Mesendoderm (in vitro differentiated cells): ENCODE measurements at regions not wholly inside any gene's neighbourhood (a gene's known extent, or its start where the extent isn't known, plus 50 kb on each side); places are given as distances from the start of the nearest gene placed in this dataset.

Experiments used
- DNase-seq: peaks from one replicate; pipeline ENCODE4 v3.0.0; 2013
- H2AK5ac ChIP-seq: 2 replicates; pipeline ENCODE4 v1.6.1; 2013; ENCODE audit warnings: low read length, inconsistent platforms
- H2BK120ac ChIP-seq: 2 replicates; pipeline ENCODE4 v1.6.1; 2013; ENCODE audit warnings: low read depth, mild to moderate bottlenecking, low read length, moderate library complexity, mixed read lengths
- H2BK15ac ChIP-seq: replicated peaks from 2 replicates; pipeline ENCODE4 v1.6.1; 2013; ENCODE audit warnings: low read depth, mild to moderate bottlenecking, moderate library complexity
- H2BK5ac ChIP-seq: 2 replicates; pipeline ENCODE4 v1.6.1; 2013; ENCODE audit warnings: low read length, inconsistent platforms
- H3K18ac ChIP-seq: 2 replicates; pipeline ENCODE4 v1.6.1; 2013; ENCODE audit warnings: mild to moderate bottlenecking, low read length, mixed read lengths
- H3K23ac ChIP-seq: one replicate; pipeline ENCODE4 v1.6.1; 2013; ENCODE audit warnings: low read length
- H3K27ac ChIP-seq: 2 replicates; pipeline ENCODE4 v1.5.1; 2013; ENCODE audit warnings: low read depth, mild to moderate bottlenecking, inconsistent platforms, low read length, moderate library complexity
- H3K27me3 ChIP-seq: 2 replicates; pipeline ENCODE4 v1.6.1; 2013; ENCODE audit warnings: low read length, control low read depth, mild to moderate bottlenecking, inconsistent platforms; ENCODE audit not compliant: insufficient read depth, poor library complexity
- H3K36me3 ChIP-seq: 2 replicates; pipeline ENCODE4 v1.6.1; 2013; ENCODE audit warnings: low read length, inconsistent platforms; ENCODE audit not compliant: control insufficient read depth, insufficient read depth
- H3K4ac ChIP-seq: one replicate; pipeline ENCODE4 v1.6.1; 2013; ENCODE audit warnings: low read depth, mild to moderate bottlenecking, low read length, moderate library complexity
- H3K4me1 ChIP-seq: 2 replicates; pipeline ENCODE4 v1.6.1; 2013; ENCODE audit warnings: low read depth, low read length, inconsistent platforms; ENCODE audit not compliant: control insufficient read depth
- H3K4me2 ChIP-seq: 2 replicates; pipeline ENCODE4 v1.6.1; 2013; ENCODE audit warnings: low read length
- H3K4me3 ChIP-seq: 2 replicates; pipeline ENCODE4 v1.5.1; 2013; ENCODE audit warnings: mild to moderate bottlenecking, low read length
- H3K56ac ChIP-seq: one replicate; pipeline ENCODE4 v1.6.1; 2013; ENCODE audit warnings: low read length
- H3K79me1 ChIP-seq: 2 replicates; pipeline ENCODE4 v1.6.1; 2013; ENCODE audit warnings: low read length, inconsistent platforms
- H3K79me2 ChIP-seq: 2 replicates; pipeline ENCODE4 v1.6.1; 2013; ENCODE audit warnings: mild to moderate bottlenecking, low read length; ENCODE audit not compliant: control insufficient read depth, insufficient read depth
- H3K9ac ChIP-seq: 2 replicates; pipeline ENCODE4 v1.6.1; 2013; ENCODE audit warnings: low read length, inconsistent platforms
- H4K5ac ChIP-seq: one replicate; pipeline ENCODE4 v1.6.1; 2013; ENCODE audit warnings: low read length
- H4K8ac ChIP-seq: one replicate; pipeline ENCODE4 v1.6.1; 2013; ENCODE audit warnings: low read depth, mild to moderate bottlenecking, control low read depth, low read length, moderate library complexity
- WGBS: extraction: QIAGEN DNeasy Blood & Tissue Kit; methylation state at CpG from one replicate; pipeline ENCODE4 v1.1.7; 2013; ENCODE audit warnings: low lambda C conversion rate, missing lambda C conversion rate; ENCODE audit not compliant: insufficient coverage; ENCODE audit errors: extremely low coverage; 5-methylcytosine and 5-hydroxymethylcytosine counted together

- H4K8ac ChIP-seq: no peak overlapping the region
- no peak overlapping the region for H3K4ac ChIP-seq
- H2AK5ac ChIP-seq: no peak overlapping the region
- H3K27me3 ChIP-seq: no peaks in the 10 kb centered on the region
- H2BK15ac ChIP-seq: no peak overlapping the region
- no peaks in the 10 kb centered on the region for H3K79me1 ChIP-seq
- H3K56ac ChIP-seq: no peak overlapping the region
- no peak overlapping the region for H2BK5ac ChIP-seq
- H3K4me3 ChIP-seq: no peak overlapping the region
- H2BK120ac ChIP-seq: no peak overlapping the region
- H4K5ac ChIP-seq: no peak overlapping the region
- WGBS: no CpG with 5 or more reads among the region's 9 CpGs
- no peak for DNase-seq
- no peak overlapping the region for H3K27ac ChIP-seq
- no peaks in the 10 kb centered on the region for H3K36me3 ChIP-seq
- no peak overlapping the region for H3K18ac ChIP-seq
- no peak overlapping the region for H3K4me2 ChIP-seq
- H3K79me2 ChIP-seq: no peaks in the 10 kb centered on the region
- no peak overlapping the region for H3K9ac ChIP-seq
- no peaks in the 10 kb centered on the region for H3K4me1 ChIP-seq
- no peak overlapping the region for H3K23ac ChIP-seq
Measured at GRCh38 chr9:120045011-120045410, 535.0 kb downstream of the CDK5RAP2 start.

- no CpG with 5 or more reads among the region's 7 CpGs for WGBS
Measured at GRCh38 chr9:120043448-120043847, 536.5 kb downstream of the CDK5RAP2 start.

GRCh38 chr9:120040896-120041295, 539.1 kb downstream of the CDK5RAP2 start:
- Histone ChIP-seq H3K56ac (no peak overlapping the region), H3K36me3 (no peaks in the 10 kb centered on the region), H3K79me1 (no peaks in the 10 kb centered on the region), H4K8ac (no peak overlapping the region), H3K27me3 (no peaks in the 10 kb centered on the region), H3K4me2 (no peak overlapping the region), H3K79me2 (no peaks in the 10 kb centered on the region), H2BK5ac (no peak overlapping the region), H3K4me3 (no peak overlapping the region), H3K9ac (no peak overlapping the region), H2BK120ac (no peak overlapping the region), H3K18ac (no peak overlapping the region), H2BK15ac (no peak overlapping the region), H2AK5ac (no peak overlapping the region), H3K23ac (no peak overlapping the region), H3K4ac (no peak overlapping the region), H3K27ac (no peak overlapping the region), H3K4me1 (no peaks in the 10 kb centered on the region), H4K5ac (no peak overlapping the region)
- peak; percentile 42 for DNase-seq
- no CpG with 5 or more reads among the region's 4 CpGs for WGBS

More at GRCh38 chr9:120043448-120043847, 536.5 kb downstream of the CDK5RAP2 start:
- no peak overlapping the region for H3K18ac ChIP-seq
- no peak overlapping the region for H2AK5ac ChIP-seq
- no peak overlapping the region for H2BK5ac ChIP-seq
- H3K4me1 ChIP-seq: no peaks in the 10 kb centered on the region
- H3K79me2 ChIP-seq: no peaks in the 10 kb centered on the region
- H3K27ac ChIP-seq: no peak overlapping the region
- no peaks in the 10 kb centered on the region for H3K79me1 ChIP-seq
- H2BK120ac ChIP-seq: no peak overlapping the region
- no peaks in the 10 kb centered on the region for H3K36me3 ChIP-seq
- H3K27me3 ChIP-seq: no peaks in the 10 kb centered on the region
- no peak overlapping the region for H3K56ac ChIP-seq
- H3K23ac ChIP-seq: no peak overlapping the region
- H3K9ac ChIP-seq: no peak overlapping the region
- H2BK15ac ChIP-seq: no peak overlapping the region
- no peak overlapping the region for H4K8ac ChIP-seq
- no peak for DNase-seq
- H3K4ac ChIP-seq: no peak overlapping the region
- H3K4me2 ChIP-seq: no peak overlapping the region
- no peak overlapping the region for H3K4me3 ChIP-seq
- no peak overlapping the region for H4K5ac ChIP-seq

- no peak overlapping the region for H3K18ac ChIP-seq
- H3K27ac ChIP-seq: no peak overlapping the region
- WGBS: no CpG with 5 or more reads among the region's 4 CpGs
- H3K9ac ChIP-seq: no peak overlapping the region
- no peak overlapping the region for H4K8ac ChIP-seq
- DNase-seq: no peak
- no peak overlapping the region for H2BK15ac ChIP-seq
- H3K27me3 ChIP-seq: no peaks in the 10 kb centered on the region
- no peak overlapping the region for H3K4me3 ChIP-seq
- no peak overlapping the region for H3K4me2 ChIP-seq
- no peak overlapping the region for H2BK5ac ChIP-seq
- no peak overlapping the region for H3K23ac ChIP-seq
- no peak overlapping the region for H3K56ac ChIP-seq
- no peak overlapping the region for H3K4ac ChIP-seq
- H3K4me1 ChIP-seq: no peaks in the 10 kb centered on the region
- H4K5ac ChIP-seq: no peak overlapping the region
- no peaks in the 10 kb centered on the region for H3K79me1 ChIP-seq
- no peak overlapping the region for H2AK5ac ChIP-seq
- no peaks in the 10 kb centered on the region for H3K79me2 ChIP-seq
- H2BK120ac ChIP-seq: no peak overlapping the region
- H3K36me3 ChIP-seq: no peaks in the 10 kb centered on the region
Measured at GRCh38 chr9:120038342-120038741, 541.6 kb downstream of the CDK5RAP2 start.

- WGBS: no CpG with 5 or more reads among the region's 9 CpGs
- Histone ChIP-seq H2AK5ac (no peak overlapping the region), H3K4me1 (no peaks in the 10 kb centered on the region), H2BK15ac (no peak overlapping the region), H2BK120ac (no peak overlapping the region), H3K36me3 (no peaks in the 10 kb centered on the region), H3K4me2 (no peak overlapping the region), H3K27me3 (no peaks in the 10 kb centered on the region), H3K79me1 (no peaks in the 10 kb centered on the region), H3K23ac (no peak overlapping the region), H3K4ac (no peak overlapping the region), H2BK5ac (no peak overlapping the region), H4K8ac (no peak overlapping the region), H3K18ac (no peak overlapping the region), H3K56ac (no peak overlapping the region), H3K4me3 (no peak overlapping the region), H3K9ac (no peak overlapping the region), H4K5ac (no peak overlapping the region), H3K79me2 (no peaks in the 10 kb centered on the region), H3K27ac (no peak overlapping the region)
- DNase-seq: peak; percentile 26
Measured at GRCh38 chr9:120032639-120033038, 547.3 kb downstream of the CDK5RAP2 start.

GRCh38 chr9:120030847-120031246, 549.1 kb downstream of the CDK5RAP2 start:
- H3K18ac ChIP-seq: no peak overlapping the region
- no peak overlapping the region for H3K9ac ChIP-seq
- H4K5ac ChIP-seq: no peak overlapping the region
- H3K56ac ChIP-seq: no peak overlapping the region
- no peak overlapping the region for H4K8ac ChIP-seq
- H2BK120ac ChIP-seq: no peak overlapping the region
- no peak overlapping the region for H3K4me2 ChIP-seq
- H3K79me2 ChIP-seq: no peaks in the 10 kb centered on the region
- no peaks in the 10 kb centered on the region for H3K79me1 ChIP-seq
- no peak for DNase-seq
- H3K36me3 ChIP-seq: no peaks in the 10 kb centered on the region
- H3K27me3 ChIP-seq: no peaks in the 10 kb centered on the region
- H3K4me1 ChIP-seq: no peaks in the 10 kb centered on the region
- H3K23ac ChIP-seq: no peak overlapping the region
- no peak overlapping the region for H3K4me3 ChIP-seq
- no peak overlapping the region for H2AK5ac ChIP-seq
- no peak overlapping the region for H3K4ac ChIP-seq
- H2BK5ac ChIP-seq: no peak overlapping the region
- H3K27ac ChIP-seq: no peak overlapping the region
- H2BK15ac ChIP-seq: no peak overlapping the region
- WGBS: no CpG with 5 or more reads among the region's 5 CpGs
